ENCODE measurements at regions not wholly inside any gene's neighbourhood (a gene's known extent, or its start where the extent isn't known, plus 50 kb on each side); places are given as distances from the start of the nearest gene placed in this dataset.

GRCh38 chr7:118324790-118325449, 100.4 kb downstream of the ANKRD7 start:
- no peaks in the 10 kb centered on the region for H3K9me3 ChIP-seq (ENCODE audit: low read length)
- POLR2A ChIA-PET, result no interaction called here
- Mint-ChIP-seq H3K4me3 (no peak overlapping the region), H3K27ac (no peak overlapping the region), H3K27me3 (peaks cover 8 to 9% of the 10 kb centered on the region in 2 donors), H3K9me3 (no peaks in the 10 kb centered on the region), H3K36me3 (no peaks in the 10 kb centered on the region), H3K4me1 (no peaks in the 10 kb centered on the region)
- H3K27ac ChIP-seq (ENCODE audit: low read depth, low read length), result no peak overlapping the region
- DNase-seq, result no peak
- CTCF ChIA-PET, result no interaction called here
- no peaks in the 10 kb centered on the region for H3K4me1 ChIP-seq (ENCODE audit: insufficient read depth, low read length)
- H3K27me3 ChIP-seq (ENCODE audit: insufficient read depth, low read length, poor library complexity, severe bottlenecking), result no peaks in the 10 kb centered on the region
- H3K36me3 ChIP-seq (ENCODE audit: insufficient read depth, low read length), result no peaks in the 10 kb centered on the region
- no peak overlapping the region for H3K4me3 ChIP-seq (ENCODE audit: low read length)

GRCh38 chr7:118325450-118325808, 100.9 kb downstream of the ANKRD7 start:
- Mint-ChIP-seq H3K9me3 (no peaks in the 10 kb centered on the region), H3K27me3 (peaks cover 8 to 9% of the 10 kb centered on the region in 2 donors), H3K27ac (no peak overlapping the region), H3K4me3 (no peak overlapping the region), H3K4me1 (no peaks in the 10 kb centered on the region), H3K36me3 (no peaks in the 10 kb centered on the region)
- Histone ChIP-seq H3K9me3 (ENCODE audit: low read length) (no peaks in the 10 kb centered on the region), H3K36me3 (ENCODE audit: insufficient read depth, low read length) (no peaks in the 10 kb centered on the region), H3K27ac (ENCODE audit: low read depth, low read length) (no peak overlapping the region), H3K27me3 (ENCODE audit: insufficient read depth, low read length, poor library complexity, severe bottlenecking) (no peaks in the 10 kb centered on the region), H3K4me1 (ENCODE audit: insufficient read depth, low read length) (no peaks in the 10 kb centered on the region), H3K4me3 (ENCODE audit: low read length) (no peak overlapping the region)
- ChIA-PET CTCF (no interaction called here), POLR2A (no interaction called here)
- no peak for DNase-seq

- Histone ChIP-seq H3K36me3 (ENCODE audit: insufficient read depth, low read length) (no peaks in the 10 kb centered on the region), H3K4me1 (ENCODE audit: insufficient read depth, low read length) (no peaks in the 10 kb centered on the region), H3K27ac (ENCODE audit: low read depth, low read length) (no peak overlapping the region), H3K9me3 (ENCODE audit: low read length) (no peaks in the 10 kb centered on the region), H3K27me3 (ENCODE audit: insufficient read depth, low read length, poor library complexity, severe bottlenecking) (no peaks in the 10 kb centered on the region), H3K4me3 (ENCODE audit: low read length) (no peak overlapping the region)
- DNase-seq, result no peak
- H3K27ac Mint-ChIP-seq, result no peak overlapping the region
- no peaks in the 10 kb centered on the region for H3K4me1 Mint-ChIP-seq
- no peaks in the 10 kb centered on the region for H3K9me3 Mint-ChIP-seq
- peaks cover 5 to 8% of the 10 kb centered on the region in 2 donors for H3K27me3 Mint-ChIP-seq
- ChIA-PET CTCF (no interaction called here), POLR2A (no interaction called here)
- H3K36me3 Mint-ChIP-seq, result no peaks in the 10 kb centered on the region
- no peak overlapping the region for H3K4me3 Mint-ChIP-seq
These were observed 102.7 kb downstream of the ANKRD7 start for GRCh38 chr7:118327174-118327573.

- ChIA-PET CTCF (no interaction called here), POLR2A (no interaction called here)
- H3K27ac ChIP-seq (ENCODE audit: low read depth, low read length), result no peak overlapping the region
- Mint-ChIP-seq H3K4me1 (no peaks in the 10 kb centered on the region), H3K9me3 (no peaks in the 10 kb centered on the region), H3K36me3 (no peaks in the 10 kb centered on the region), H3K4me3 (no peak overlapping the region), H3K27ac (no peak overlapping the region), H3K27me3 (peaks cover 5 to 8% of the 10 kb centered on the region in 2 donors)
- H3K4me1 ChIP-seq (ENCODE audit: insufficient read depth, low read length), result no peaks in the 10 kb centered on the region
- H3K9me3 ChIP-seq (ENCODE audit: low read length), result no peaks in the 10 kb centered on the region
- no peak for DNase-seq
- no peak overlapping the region for H3K4me3 ChIP-seq (ENCODE audit: low read length)
- no peaks in the 10 kb centered on the region for H3K36me3 ChIP-seq (ENCODE audit: insufficient read depth, low read length)
- H3K27me3 ChIP-seq (ENCODE audit: insufficient read depth, low read length, poor library complexity, severe bottlenecking), result no peaks in the 10 kb centered on the region
These were observed 104.2 kb downstream of the ANKRD7 start for GRCh38 chr7:118328505-118329211.

GRCh38 chr7:118330388-118330787, 105.9 kb downstream of the ANKRD7 start:
- no peaks in the 10 kb centered on the region for H3K36me3 Mint-ChIP-seq
- H3K36me3 ChIP-seq (ENCODE audit: insufficient read depth, low read length), result no peaks in the 10 kb centered on the region
- ChIA-PET CTCF (no interaction called here), POLR2A (no interaction called here)
- peaks cover 5% of the 10 kb centered on the region in 2 donors for H3K27me3 Mint-ChIP-seq
- no peaks in the 10 kb centered on the region for H3K4me1 Mint-ChIP-seq
- H3K27ac Mint-ChIP-seq, result no peak overlapping the region
- peaks cover 0 to 2% (median 0%) of the 10 kb centered on the region in 5 donors for H3K9me3 Mint-ChIP-seq
- H3K27ac ChIP-seq (ENCODE audit: low read depth, low read length), result no peak overlapping the region
- H3K27me3 ChIP-seq (ENCODE audit: insufficient read depth, low read length, poor library complexity, severe bottlenecking), result no peaks in the 10 kb centered on the region
- no peaks in the 10 kb centered on the region for H3K9me3 ChIP-seq (ENCODE audit: low read length)
- no peaks in the 10 kb centered on the region for H3K4me1 ChIP-seq (ENCODE audit: insufficient read depth, low read length)
- no peak overlapping the region for H3K4me3 ChIP-seq (ENCODE audit: low read length)
- no peak overlapping the region for H3K4me3 Mint-ChIP-seq
- DNase-seq, result no peak

- no peaks in the 10 kb centered on the region for H3K4me1 Mint-ChIP-seq
- ChIA-PET CTCF (no interaction called here), POLR2A (no interaction called here)
- Histone ChIP-seq H3K4me1 (ENCODE audit: insufficient read depth, low read length) (no peaks in the 10 kb centered on the region), H3K4me3 (ENCODE audit: low read length) (no peak overlapping the region), H3K27me3 (ENCODE audit: insufficient read depth, low read length, poor library complexity, severe bottlenecking) (no peaks in the 10 kb centered on the region), H3K36me3 (ENCODE audit: insufficient read depth, low read length) (no peaks in the 10 kb centered on the region), H3K27ac (ENCODE audit: low read depth, low read length) (no peak overlapping the region), H3K9me3 (ENCODE audit: low read length) (no peaks in the 10 kb centered on the region)
- no peak for DNase-seq
- H3K27ac Mint-ChIP-seq, result no peak overlapping the region
- H3K27me3 Mint-ChIP-seq, result no peaks in the 10 kb centered on the region
- no peak overlapping the region for H3K4me3 Mint-ChIP-seq
- H3K9me3 Mint-ChIP-seq, result peaks cover 0 to 4% (median 2%) of the 10 kb centered on the region in 5 donors
- H3K36me3 Mint-ChIP-seq, result no peaks in the 10 kb centered on the region
These were observed 122.2 kb downstream of the ANKRD7 start for GRCh38 chr7:118346748-118347147.

GRCh38 chr7:118349604-118350003, 125.1 kb downstream of the ANKRD7 start:
- H3K9me3 Mint-ChIP-seq, result no peaks in the 10 kb centered on the region
- no peaks in the 10 kb centered on the region for H3K9me3 ChIP-seq (ENCODE audit: low read length)
- H3K4me3 ChIP-seq (ENCODE audit: low read length), result no peak overlapping the region
- no peak for DNase-seq
- H3K36me3 Mint-ChIP-seq, result no peaks in the 10 kb centered on the region
- H3K4me1 ChIP-seq (ENCODE audit: insufficient read depth, low read length), result no peaks in the 10 kb centered on the region
- no peak overlapping the region for H3K4me3 Mint-ChIP-seq
- POLR2A ChIA-PET, result no interaction called here
- H3K36me3 ChIP-seq (ENCODE audit: insufficient read depth, low read length), result no peaks in the 10 kb centered on the region
- H3K27me3 ChIP-seq (ENCODE audit: insufficient read depth, low read length, poor library complexity, severe bottlenecking), result no peaks in the 10 kb centered on the region
- H3K27ac ChIP-seq (ENCODE audit: low read depth, low read length), result no peak overlapping the region
- CTCF ChIA-PET, result no interaction called here
- no peaks in the 10 kb centered on the region for H3K27me3 Mint-ChIP-seq
- H3K27ac Mint-ChIP-seq, result no peak overlapping the region
- no peaks in the 10 kb centered on the region for H3K4me1 Mint-ChIP-seq

- Histone ChIP-seq H3K4me1 (ENCODE audit: insufficient read depth, low read length) (no peaks in the 10 kb centered on the region), H3K27ac (ENCODE audit: low read depth, low read length) (no peak overlapping the region), H3K27me3 (ENCODE audit: insufficient read depth, low read length, poor library complexity, severe bottlenecking) (no peaks in the 10 kb centered on the region), H3K9me3 (ENCODE audit: low read length) (no peaks in the 10 kb centered on the region), H3K4me3 (ENCODE audit: low read length) (no peak overlapping the region), H3K36me3 (ENCODE audit: insufficient read depth, low read length) (no peaks in the 10 kb centered on the region)
- CTCF ChIA-PET, result no interaction called here
- Mint-ChIP-seq H3K4me3 (no peak overlapping the region), H3K27me3 (no peaks in the 10 kb centered on the region), H3K36me3 (no peaks in the 10 kb centered on the region), H3K9me3 (no peaks in the 10 kb centered on the region), H3K4me1 (no peaks in the 10 kb centered on the region), H3K27ac (no peak overlapping the region)
- POLR2A ChIA-PET, result no interaction called here
- DNase-seq, result no peak
These were observed 125.8 kb downstream of the ANKRD7 start for GRCh38 chr7:118350260-118350659.

Measured in CD8-positive, alpha-beta memory T cell (primary cell).